A673 (cell line): ENCODE measurements at regions not wholly inside any gene's neighbourhood (a gene's known extent, or its start where the extent isn't known, plus 50 kb on each side); places are given as distances from the start of the nearest gene placed in this dataset.

Source experiments
- BruUV-seq: library from RNA; stranded (reverse); fragments of 400-500 nt; replicated peaks from 2 replicates; lab custom pipeline; 2021; lab: Mats Ljungman, UMichigan
- CTCF ChIA-PET: fragments of 300-600 bp; sonication (Branson Sonifier 250); formaldehyde crosslinking; loops from one replicate; lab custom pipeline; 2022; ENCODE audit warnings: antibody characterized with exemption; lab: Charles Lee
- POLR2A ChIA-PET: fragments of 300-600 bp; sonication (Branson Sonifier 250); formaldehyde crosslinking; loops from one replicate; lab custom pipeline; 2022; ENCODE audit warnings: antibody characterized with exemption; ENCODE audit not compliant: low non-redundant PET; lab: Charles Lee
- DNase-seq: peaks from one replicate; pipeline ENCODE4 v3.0.0-alpha.2; 2015; ENCODE audit warnings: low spot score
- H3K27ac ChIP-seq: fragments of 200-600 bp; sonication (generic); 2 replicates; pipeline ENCODE4 v1.5.1; 2016; ENCODE audit warnings: mixed run types, low read depth, mild to moderate bottlenecking, mixed read lengths, antibody characterized with exemption, low read length; ENCODE audit not compliant: poor library complexity, severe bottlenecking
- H3K27me3 ChIP-seq: fragments of 200-600 bp; sonication (generic); replicated peaks from 2 replicates; pipeline ENCODE4 v1.6.1; 2017; ENCODE audit warnings: mixed run types, low read depth, mild to moderate bottlenecking, mixed read lengths, antibody characterized with exemption, low read length; ENCODE audit not compliant: insufficient read depth, poor library complexity
- H3K36me3 ChIP-seq: fragments of 200-600 bp; sonication (generic); 2 replicates; pipeline ENCODE4 v1.6.1; 2016; ENCODE audit warnings: mixed run types, mild to moderate bottlenecking, mixed read lengths, antibody characterized with exemption, low read length; ENCODE audit not compliant: insufficient read depth, poor library complexity, severe bottlenecking
- H3K4me1 ChIP-seq: fragments of 200-600 bp; sonication (generic); 2 replicates; pipeline ENCODE4 v1.6.1; 2017; ENCODE audit warnings: mixed run types, mild to moderate bottlenecking, mixed read lengths, antibody characterized with exemption, low read length; ENCODE audit not compliant: insufficient read depth, poor library complexity, severe bottlenecking
- H3K4me3 ChIP-seq: fragments of 200-600 bp; sonication (generic); 2 replicates; pipeline ENCODE4 v1.5.1; 2016; ENCODE audit warnings: low read depth, mixed run types, mild to moderate bottlenecking, mixed read lengths, low read length; ENCODE audit not compliant: poor library complexity, severe bottlenecking
- H3K9me3 ChIP-seq: fragments of 200-600 bp; sonication (generic); 2 replicates; pipeline ENCODE4 v1.6.1; 2016; ENCODE audit warnings: mixed run types, low read depth, mild to moderate bottlenecking, mixed read lengths, antibody characterized with exemption, low read length; ENCODE audit not compliant: poor library complexity, severe bottlenecking
- EZH2 ChIP-seq: fragments of 200-600 bp; sonication (generic); IDR thresholded peaks from 2 replicates; pipeline ENCODE4 v1.6.1; 2017; ENCODE audit warnings: borderline replicate concordance, low read depth, mild to moderate bottlenecking, mixed read lengths, antibody characterized with exemption, low read length; ENCODE audit not compliant: poor library complexity, severe bottlenecking
- intact Hi-C: fragments of 100-400 bp; cut with micrococcal nuclease; formaldehyde crosslinking; loops from one replicate; pipeline ENCODE4 v1.10.0; 2022; ENCODE audit not compliant: unreplicated experiment
- TF ChIP-seq, protein P1 (sequence below): fragments of 300-800, 200-600 bp; sonication (generic); conservative IDR thresholded peaks from 2 replicates; pipeline ENCODE4 v1.5.1; 2017; ENCODE audit warnings: low read depth, mild to moderate bottlenecking, antibody characterized with exemption, low read length, moderate library complexity, mixed read lengths

- ChIA-PET CTCF (no interaction called here), POLR2A (no interaction called here)
- no TSS peak for BruUV-seq
- no peak overlapping the region for H3K27ac ChIP-seq
- H3K36me3 ChIP-seq = no peaks in the 10 kb centered on the region
- no peaks in the 10 kb centered on the region for H3K27me3 ChIP-seq
- no peaks in the 10 kb centered on the region for H3K9me3 ChIP-seq
- no peak for TF ChIP-seq EZH2
- TF ChIP-seq, protein P1, sequence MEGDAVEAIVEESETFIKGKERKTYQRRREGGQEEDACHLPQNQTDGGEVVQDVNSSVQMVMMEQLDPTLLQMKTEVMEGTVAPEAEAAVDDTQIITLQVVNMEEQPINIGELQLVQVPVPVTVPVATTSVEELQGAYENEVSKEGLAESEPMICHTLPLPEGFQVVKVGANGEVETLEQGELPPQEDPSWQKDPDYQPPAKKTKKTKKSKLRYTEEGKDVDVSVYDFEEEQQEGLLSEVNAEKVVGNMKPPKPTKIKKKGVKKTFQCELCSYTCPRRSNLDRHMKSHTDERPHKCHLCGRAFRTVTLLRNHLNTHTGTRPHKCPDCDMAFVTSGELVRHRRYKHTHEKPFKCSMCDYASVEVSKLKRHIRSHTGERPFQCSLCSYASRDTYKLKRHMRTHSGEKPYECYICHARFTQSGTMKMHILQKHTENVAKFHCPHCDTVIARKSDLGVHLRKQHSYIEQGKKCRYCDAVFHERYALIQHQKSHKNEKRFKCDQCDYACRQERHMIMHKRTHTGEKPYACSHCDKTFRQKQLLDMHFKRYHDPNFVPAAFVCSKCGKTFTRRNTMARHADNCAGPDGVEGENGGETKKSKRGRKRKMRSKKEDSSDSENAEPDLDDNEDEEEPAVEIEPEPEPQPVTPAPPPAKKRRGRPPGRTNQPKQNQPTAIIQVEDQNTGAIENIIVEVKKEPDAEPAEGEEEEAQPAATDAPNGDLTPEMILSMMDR = no peak
- intact Hi-C loops = loop anchor here (10.0 kb wide), 1 partner anchor 225 kb away; the partner anchor contains the start of gene MARCKS
- H3K4me1 ChIP-seq = peaks cover 6% of the 10 kb centered on the region
- no peak overlapping the region for H3K4me3 ChIP-seq
- no peak for DNase-seq
Measured at GRCh38 chr6:113629975-113630737, 227.0 kb upstream of the MARCKS start.

DNA sequence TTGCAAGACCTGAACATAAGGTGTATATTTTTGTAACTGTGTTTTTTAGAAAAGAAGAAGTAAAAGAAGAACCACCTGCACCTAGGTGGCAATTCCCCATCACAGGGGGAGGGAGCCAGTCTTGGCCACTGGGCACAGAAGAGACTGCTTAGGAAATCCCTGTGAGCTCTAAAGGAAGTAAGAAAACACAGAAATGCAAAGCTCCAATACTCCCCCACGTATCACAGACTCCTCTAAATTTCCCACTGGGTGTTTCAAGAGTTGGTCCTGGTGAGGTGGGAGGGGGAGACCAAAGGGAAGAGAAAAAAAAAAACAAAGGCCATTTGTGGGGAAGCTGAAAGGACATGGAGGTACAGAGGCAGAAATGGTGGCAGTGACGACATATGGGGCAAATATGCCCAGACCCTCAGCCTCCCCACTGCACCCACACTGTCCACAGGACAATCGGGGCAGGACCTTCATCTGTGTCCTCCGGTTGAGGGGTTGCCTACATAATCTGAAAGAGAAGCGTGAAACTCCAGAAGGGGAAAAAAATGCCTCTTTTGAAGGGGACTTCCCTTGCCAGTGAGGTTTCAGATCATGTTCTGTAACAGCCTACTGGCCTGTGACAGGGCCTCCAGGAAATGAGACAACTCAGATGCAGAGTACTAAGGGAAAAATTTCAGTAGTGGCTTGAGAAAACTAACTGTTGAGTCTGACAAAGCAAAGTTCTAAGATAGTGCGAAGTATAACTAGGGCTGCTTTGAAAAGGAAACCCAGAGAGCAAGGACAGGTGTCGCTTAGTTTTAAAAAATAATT lies 226.2 kb upstream of the MARCKS start:
- Histone ChIP-seq H3K9me3 (no peaks in the 10 kb centered on the region), H3K27me3 (no peaks in the 10 kb centered on the region), H3K4me3 (no peak overlapping the region), H3K36me3 (no peaks in the 10 kb centered on the region), H3K27ac (no peak overlapping the region), H3K4me1 (peaks cover 6% of the 10 kb centered on the region)
- CTCF ChIA-PET = no interaction called here
- no peak for DNase-seq
- no peak for TF ChIP-seq EZH2
- TF ChIP-seq, protein P1 = no peak
- no TSS peak for BruUV-seq
- POLR2A ChIA-PET = no interaction called here
- intact Hi-C loops = loop anchor here (10.0 kb wide), 1 partner anchor 224 kb away; the partner anchor contains the start of gene MARCKS

DNA sequence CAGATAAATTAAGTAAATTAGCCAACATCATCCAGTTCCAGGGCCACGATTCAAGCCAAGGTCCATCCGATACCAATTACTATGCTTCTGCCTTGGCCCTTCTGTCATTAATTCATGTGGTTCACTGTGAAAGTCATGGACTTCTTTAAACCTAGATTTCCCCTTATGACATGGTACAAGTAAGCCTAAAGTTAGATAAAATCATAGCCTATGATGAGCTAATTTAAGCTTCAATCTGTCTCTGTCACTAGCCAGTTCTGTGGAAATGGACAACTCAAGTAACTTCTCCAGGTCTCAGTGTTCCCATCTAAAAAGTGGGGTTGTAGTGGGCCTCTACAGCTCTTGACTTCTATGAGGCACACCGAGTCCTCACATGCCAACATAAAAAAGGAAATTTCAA lies 225.5 kb upstream of the MARCKS start:
- TF ChIP-seq, protein P1 = no peak
- TF ChIP-seq EZH2 = no peak
- peaks cover 6% of the 10 kb centered on the region for H3K4me1 ChIP-seq
- H3K27me3 ChIP-seq = no peaks in the 10 kb centered on the region
- DNase-seq = no peak
- H3K4me3 ChIP-seq = no peak overlapping the region
- H3K27ac ChIP-seq = no peak overlapping the region
- CTCF ChIA-PET = no interaction called here
- intact Hi-C loops = loop anchor here (10.0 kb wide), 1 partner anchor 223 kb away; the partner anchor contains the start of gene MARCKS
- H3K36me3 ChIP-seq = no peaks in the 10 kb centered on the region
- no peaks in the 10 kb centered on the region for H3K9me3 ChIP-seq
- BruUV-seq = no TSS peak
- POLR2A ChIA-PET = no interaction called here
